ENCODE measurements at regions not wholly inside any gene's neighbourhood (a gene's known extent, or its start where the extent isn't known, plus 50 kb on each side); places are given as distances from the start of the nearest gene placed in this dataset.

GRCh38 chr1:239006276-239006675 is 380.1 kb upstream of the CHRM3 start:
- TF ChIP-seq EZH2 (IDR thresholded peaks at IDR 0.05; ENCODE audit: borderline replicate concordance, insufficient read depth, low read depth, low read length, poor library complexity, severe bottlenecking) (no peak), CTCF (IDR thresholded peaks at IDR 0.05) (no peak)

Measured in B cell (primary cell).